Activated T-cell treated with anti-CD3 and anti-CD28 coated beads, Interleukin-2, amount 50 U/mL, for 72 hours (primary cell): ENCODE measurements at regions not wholly inside any gene's neighbourhood (a gene's known extent, or its start where the extent isn't known, plus 50 kb on each side); places are given as distances from the start of the nearest gene placed in this dataset.
"Not testable (repeated sequence)": the region's sequence is repeated elsewhere in the genome, so short reads cannot be mapped to it uniquely, and the experiment has no call there.

ENCODE experiments used
- ATAC-seq, 2 donors: fragments of 150-1000 bp; cut with Tn5 transposase; replicated peaks in 1 of 2; 2 replicates each; pipeline ENCODE4 v1.10.0; 2021; ENCODE audit warnings: moderate library complexity in 2 of 2, mild to moderate bottlenecking in 1 of 2
- DNase-seq, 2 donors: peaks; one replicate each; pipeline ENCODE4 v3.0.0; 2021 to 2022; ENCODE audit warnings: mixed read lengths in 1 of 2
- H3K27ac Mint-ChIP-seq: one replicate; pipeline ENCODE4 v1.8.0; 2022; ENCODE audit warnings: mild to moderate bottlenecking, moderate library complexity, mixed read lengths
- H3K27me3 Mint-ChIP-seq: one replicate; pipeline ENCODE4 v1.8.0; 2022; ENCODE audit warnings: low read depth, mixed read lengths
- H3K36me3 Mint-ChIP-seq, 2 donors: one replicate each; pipeline ENCODE4 v1.8.0; 2022; ENCODE audit warnings: mixed read lengths in 2 of 2, mild to moderate bottlenecking in 1 of 2; ENCODE audit not compliant: insufficient read depth in 2 of 2
- H3K4me1 Mint-ChIP-seq: one replicate; pipeline ENCODE4 v1.8.0; 2022; ENCODE audit warnings: low read depth, mixed read lengths
- H3K4me3 Mint-ChIP-seq, 2 donors: one replicate each; pipeline ENCODE4 v1.8.0; 2022; ENCODE audit warnings: mild to moderate bottlenecking in 2 of 2, mixed read lengths in 2 of 2, moderate library complexity in 2 of 2
- H3K9me3 Mint-ChIP-seq, 2 donors: one replicate each; pipeline ENCODE4 v1.8.0; 2022; ENCODE audit warnings: mixed read lengths in 2 of 2

- Mint-ChIP-seq H3K27ac (no peak overlapping the region), H3K36me3 (no peaks in the 10 kb centered on the region), H3K4me1 (no peaks in the 10 kb centered on the region), H3K9me3 (peaks cover 0 to 2% of the 10 kb centered on the region in 2 donors), H3K4me3 (no peak overlapping the region), H3K27me3 (no peaks in the 10 kb centered on the region)
- DNase-seq (no peak), ATAC-seq (no peak)
Observed at GRCh38 chr5:13585324-13585723, 359.2 kb downstream of the DNAH5 start.

- ATAC-seq (no peak), DNase-seq (no peak)
- Mint-ChIP-seq H3K4me1 (no peaks in the 10 kb centered on the region), H3K27me3 (no peaks in the 10 kb centered on the region), H3K27ac (no peak overlapping the region), H3K36me3 (peaks cover 0 to 1% of the 10 kb centered on the region in 2 donors), H3K9me3 (no peaks in the 10 kb centered on the region), H3K4me3 (no peak overlapping the region)
Observed at GRCh38 chr5:13581914-13582313, 362.6 kb downstream of the DNAH5 start.

GRCh38 chr5:13581132-13581531 is 363.4 kb downstream of the DNAH5 start:
- no peak for ATAC-seq
- H3K4me1 Mint-ChIP-seq = no peaks in the 10 kb centered on the region

GRCh38 chr5:13580058-13580457 is 364.4 kb downstream of the DNAH5 start:
- Mint-ChIP-seq H3K36me3 (peaks cover 0 to 1% of the 10 kb centered on the region in 2 donors), H3K4me1 (no peaks in the 10 kb centered on the region), H3K9me3 (peaks cover 0 to 1% of the 10 kb centered on the region in 2 donors), H3K4me3 (no peak overlapping the region), H3K27ac (no peak overlapping the region), H3K27me3 (no peaks in the 10 kb centered on the region)
- ATAC-seq = no peak
- no peak for DNase-seq

More at GRCh38 chr5:13581132-13581531, 363.4 kb downstream of the DNAH5 start:
- Mint-ChIP-seq H3K4me3 (no peak overlapping the region), H3K36me3 (peaks cover 0 to 1% of the 10 kb centered on the region in 2 donors), H3K27ac (no peak overlapping the region), H3K27me3 (no peaks in the 10 kb centered on the region), H3K9me3 (peaks cover 0 to 1% of the 10 kb centered on the region in 2 donors)
- DNase-seq = no peak

GRCh38 chr5:13579091-13579490 is 365.4 kb downstream of the DNAH5 start:
- H3K27ac Mint-ChIP-seq, H3K4me1 Mint-ChIP-seq, H3K27me3 Mint-ChIP-seq, H3K4me3 Mint-ChIP-seq, H3K36me3 Mint-ChIP-seq, H3K9me3 Mint-ChIP-seq, ATAC-seq, DNase-seq: not testable (repeated sequence)

GRCh38 chr5:13578311-13579039 is 366.0 kb downstream of the DNAH5 start:
- H3K4me3 Mint-ChIP-seq, H3K36me3 Mint-ChIP-seq, H3K4me1 Mint-ChIP-seq, H3K27ac Mint-ChIP-seq, H3K27me3 Mint-ChIP-seq, DNase-seq, ATAC-seq, H3K9me3 Mint-ChIP-seq: not testable (repeated sequence)

- H3K27ac Mint-ChIP-seq = no peak overlapping the region
- DNase-seq (no peak), ATAC-seq (no peak)
- no peaks in the 10 kb centered on the region for H3K27me3 Mint-ChIP-seq
- no peaks in the 10 kb centered on the region for H3K4me1 Mint-ChIP-seq
- H3K4me3 Mint-ChIP-seq = no peak overlapping the region
- peaks cover 0 to 1% of the 10 kb centered on the region in 2 donors for H3K36me3 Mint-ChIP-seq
- H3K9me3 Mint-ChIP-seq = peaks cover 2 to 10% of the 10 kb centered on the region in 2 donors
Observed at GRCh38 chr5:13574574-13574973, 369.9 kb downstream of the DNAH5 start.

GRCh38 chr5:13572163-13572562 is 372.3 kb downstream of the DNAH5 start:
- H3K27ac Mint-ChIP-seq = no peak overlapping the region

GRCh38 chr5:13569090-13569715 is 375.3 kb downstream of the DNAH5 start:
- no peaks in the 10 kb centered on the region for H3K4me1 Mint-ChIP-seq

More at GRCh38 chr5:13572163-13572562, 372.3 kb downstream of the DNAH5 start:
- DNase-seq (no peak), ATAC-seq (no peak)
- H3K9me3 Mint-ChIP-seq = peaks cover 7 to 10% of the 10 kb centered on the region in 2 donors
- no peak overlapping the region for H3K4me3 Mint-ChIP-seq
- H3K4me1 Mint-ChIP-seq = no peaks in the 10 kb centered on the region
- H3K36me3 Mint-ChIP-seq = no peaks in the 10 kb centered on the region
- H3K27me3 Mint-ChIP-seq = no peaks in the 10 kb centered on the region

GRCh38 chr5:13567819-13568218 is 376.7 kb downstream of the DNAH5 start:
- Mint-ChIP-seq H3K27ac (no peak overlapping the region), H3K36me3 (no peaks in the 10 kb centered on the region), H3K27me3 (no peaks in the 10 kb centered on the region), H3K4me1 (no peaks in the 10 kb centered on the region), H3K4me3 (no peak overlapping the region), H3K9me3 (peaks cover 10 to 14% of the 10 kb centered on the region in 2 donors)
- DNase-seq (no peak), ATAC-seq (no peak)

More at GRCh38 chr5:13569090-13569715, 375.3 kb downstream of the DNAH5 start:
- no peaks in the 10 kb centered on the region for H3K27me3 Mint-ChIP-seq
- H3K36me3 Mint-ChIP-seq = no peaks in the 10 kb centered on the region
- H3K4me3 Mint-ChIP-seq = no peak overlapping the region
- no peak overlapping the region for H3K27ac Mint-ChIP-seq
- no peak for ATAC-seq
- DNase-seq = no peak
- peaks cover 10 to 14% of the 10 kb centered on the region in 2 donors for H3K9me3 Mint-ChIP-seq

- no peak overlapping the region for H3K4me3 Mint-ChIP-seq
- DNase-seq = no peak
- no peaks in the 10 kb centered on the region for H3K36me3 Mint-ChIP-seq
- no peak for ATAC-seq
- H3K9me3 Mint-ChIP-seq = peaks cover 10 to 14% of the 10 kb centered on the region in 2 donors
- H3K4me1 Mint-ChIP-seq = no peaks in the 10 kb centered on the region
- no peaks in the 10 kb centered on the region for H3K27me3 Mint-ChIP-seq
- no peak overlapping the region for H3K27ac Mint-ChIP-seq
Observed at GRCh38 chr5:13566871-13567339, 377.6 kb downstream of the DNAH5 start.

GRCh38 chr5:13558408-13558807 is 386.1 kb downstream of the DNAH5 start:
- no peak for ATAC-seq
- H3K4me3 Mint-ChIP-seq = no peak overlapping the region
- H3K27me3 Mint-ChIP-seq = no peaks in the 10 kb centered on the region
- no peaks in the 10 kb centered on the region for H3K4me1 Mint-ChIP-seq
- H3K9me3 Mint-ChIP-seq = peaks cover 2 to 9% of the 10 kb centered on the region in 2 donors
- no peak for DNase-seq
- peaks cover 0 to 2% of the 10 kb centered on the region in 2 donors for H3K36me3 Mint-ChIP-seq
- no peak overlapping the region for H3K27ac Mint-ChIP-seq

GRCh38 chr5:13553896-13554295 is 390.6 kb downstream of the DNAH5 start:
- Mint-ChIP-seq H3K27me3 (no peaks in the 10 kb centered on the region), H3K9me3 (peaks cover 2 to 7% of the 10 kb centered on the region in 2 donors), H3K4me1 (no peaks in the 10 kb centered on the region), H3K36me3 (peaks cover 0 to 2% of the 10 kb centered on the region in 2 donors), H3K4me3 (no peak overlapping the region), H3K27ac (no peak overlapping the region)
- DNase-seq = no peak
- no peak for ATAC-seq
